Tibial nerve (tissue), 4 donors: ENCODE measurements at regions not wholly inside any gene's neighbourhood (a gene's known extent, or its start where the extent isn't known, plus 50 kb on each side); places are given as distances from the start of the nearest gene placed in this dataset.

Source experiments
- CTCF ChIP-seq, 5 experiments: fragments of 200-600 bp in 3 of 5; fragments of 450-650 bp in 2 of 5; sonication (generic) in 3 of 5; IDR thresholded peaks; one replicate each; pipeline ENCODE4 v1.5.1; 2016 to 2019; ENCODE audit warnings: antibody characterized with exemption in 5 of 5, mild to moderate bottlenecking in 3 of 5, moderate library complexity in 2 of 5
- EP300 ChIP-seq, 2 donors: sonication (generic); formaldehyde crosslinking; IDR thresholded peaks; one replicate each; pipeline ENCODE4 v1.6.1; 2017; ENCODE audit warnings: antibody characterized with exemption in 2 of 2, mild to moderate bottlenecking in 1 of 2
- POLR2A ChIP-seq, 2 donors: fragments of 450-650 bp; IDR thresholded peaks; one replicate each; pipeline ENCODE4 v1.6.1; 2017; ENCODE audit warnings: antibody characterized with exemption in 2 of 2, mild to moderate bottlenecking in 2 of 2, moderate library complexity in 2 of 2

DNA sequence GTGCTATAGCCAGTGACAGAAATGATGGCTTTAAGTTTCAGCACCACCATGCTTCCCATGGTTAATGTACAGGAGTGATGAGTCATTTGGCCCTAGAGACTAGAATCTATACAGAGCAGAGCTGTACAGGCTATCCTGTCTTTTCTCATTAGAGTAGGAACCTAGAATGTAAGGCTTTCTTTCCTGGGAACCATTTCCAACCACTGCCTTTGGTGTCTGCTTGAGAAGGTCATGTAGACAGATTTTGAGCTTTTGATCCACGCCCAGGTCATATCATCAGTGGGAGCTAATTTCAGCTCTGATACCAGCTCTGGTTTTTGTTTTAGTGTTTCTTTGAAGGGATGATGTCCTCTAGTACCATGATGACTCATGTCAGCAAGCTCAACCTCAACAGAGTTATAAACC, 543.1 kb downstream of the NTRK3 start:
- no peak for TF ChIP-seq CTCF (IDR thresholded peaks at IDR 0.05)
- TF ChIP-seq EP300 (IDR thresholded peaks at IDR 0.05) = no peak
- no peak for TF ChIP-seq POLR2A (IDR thresholded peaks at IDR 0.05)
